Ecto neural progenitor cell (in vitro differentiated cells): ENCODE measurements at regions not wholly inside any gene's neighbourhood (a gene's known extent, or its start where the extent isn't known, plus 50 kb on each side); places are given as distances from the start of the nearest gene placed in this dataset.

ENCODE experiments used
- DNase-seq: peaks from one replicate; pipeline ENCODE4 v3.0.0-alpha.2; 2018; ENCODE audit warnings: low spot score

- no peak for DNase-seq
Measured at GRCh38 chr14:28482251-28483040, 284.1 kb upstream of the FOXG1 start.

DNA sequence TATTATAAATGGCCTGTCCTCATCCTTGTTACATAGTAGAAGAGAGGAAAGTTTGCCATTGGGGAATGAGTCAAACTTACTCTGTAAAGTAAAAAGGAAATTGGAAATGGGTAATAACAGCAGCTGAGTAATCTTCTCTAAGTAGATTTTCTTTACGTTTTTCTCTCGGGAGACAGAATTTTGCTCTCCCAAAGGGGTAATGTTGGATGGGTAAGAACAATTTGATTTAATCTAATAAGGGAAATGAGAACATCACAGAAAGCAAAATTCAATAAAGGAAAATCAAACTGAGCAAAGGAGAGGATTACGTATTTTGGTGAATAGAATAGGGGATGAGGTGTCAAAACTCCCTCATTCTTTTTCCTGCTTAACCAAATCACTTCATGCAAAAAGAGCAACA lies 283.1 kb upstream of the FOXG1 start:
- no peak for DNase-seq

DNA sequence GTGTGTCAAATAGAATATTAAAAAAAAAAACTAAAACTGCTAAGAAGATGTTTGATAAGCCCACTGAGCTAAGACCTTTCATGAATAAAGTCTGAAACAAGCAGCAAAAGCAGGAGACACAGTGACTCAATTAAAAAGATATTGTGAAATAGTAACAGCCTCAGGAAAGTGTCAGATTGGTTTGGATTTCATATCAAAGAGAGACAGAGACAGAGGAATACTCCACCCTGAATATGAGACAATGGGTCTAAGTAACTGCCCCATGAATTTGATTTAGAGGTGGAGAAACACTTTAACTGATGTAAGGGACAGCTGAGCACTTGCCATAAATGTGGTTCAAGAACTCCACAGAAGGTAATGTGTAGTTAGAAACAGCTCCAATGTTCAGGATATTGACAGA lies 277.9 kb upstream of the FOXG1 start:
- no peak for DNase-seq

DNA sequence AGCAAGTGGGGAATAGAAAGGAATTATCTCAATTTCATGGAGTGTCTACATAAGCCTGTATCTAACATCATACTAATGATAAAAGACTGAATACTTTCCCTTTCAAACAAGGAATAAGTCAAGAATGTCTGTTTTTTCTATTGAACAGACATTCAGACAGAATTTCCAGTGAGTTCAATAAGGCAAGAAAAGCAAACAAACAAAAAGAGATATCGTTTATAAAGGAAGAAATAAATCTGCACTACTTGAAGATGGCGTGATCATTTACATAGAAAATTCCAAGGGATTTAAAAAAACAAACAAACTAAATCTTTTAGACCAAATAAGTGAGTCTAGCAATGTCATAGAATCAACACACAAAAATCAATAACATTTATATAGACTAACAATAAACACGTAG lies 273.1 kb upstream of the FOXG1 start:
- no peak for DNase-seq

GRCh38 chr14:28494196-28494595 lies 272.4 kb upstream of the FOXG1 start:
- DNase-seq = no peak

DNA sequence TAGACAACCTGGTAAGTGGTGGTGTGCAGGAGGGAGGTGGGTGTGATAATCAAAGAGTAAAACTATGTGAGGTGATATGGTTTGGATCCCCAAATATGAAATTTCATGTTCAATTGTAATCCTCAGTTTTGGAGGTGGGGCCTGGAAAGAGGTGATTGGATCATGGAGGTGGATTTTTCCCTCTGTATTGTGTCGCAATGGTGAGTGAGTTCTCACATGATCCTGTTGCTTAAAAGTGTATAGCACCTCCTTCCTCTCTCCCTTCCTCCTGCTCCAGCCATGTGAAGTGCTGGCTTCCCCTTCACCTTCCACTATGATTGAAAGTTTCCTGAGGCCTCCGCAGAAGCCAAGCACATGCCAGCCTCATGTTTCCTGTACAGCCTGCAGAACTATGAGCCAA lies 270.2 kb upstream of the FOXG1 start:
- DNase-seq = no peak

DNA sequence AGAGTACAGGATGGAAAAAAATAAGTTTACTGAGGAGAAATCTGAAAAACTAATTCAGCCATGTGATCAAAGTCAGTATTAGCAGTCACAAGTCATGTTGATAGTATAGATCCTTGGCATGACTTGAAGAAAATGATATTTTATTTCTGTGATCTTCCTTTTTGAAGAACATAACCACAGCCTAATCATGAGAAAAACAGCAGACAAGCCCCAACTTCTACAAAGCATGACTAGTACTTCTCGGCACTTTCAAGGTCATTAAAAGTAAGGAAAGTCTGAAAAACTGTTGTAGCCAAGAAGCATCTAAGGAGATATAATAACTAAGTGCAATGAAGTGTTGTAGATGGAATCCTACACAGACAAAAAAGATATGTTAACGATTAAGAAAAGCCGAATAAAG lies 264.1 kb upstream of the FOXG1 start:
- no peak for DNase-seq

- DNase-seq = no peak
Measured at GRCh38 chr14:28515571-28515970, 251.0 kb upstream of the FOXG1 start.

DNA sequence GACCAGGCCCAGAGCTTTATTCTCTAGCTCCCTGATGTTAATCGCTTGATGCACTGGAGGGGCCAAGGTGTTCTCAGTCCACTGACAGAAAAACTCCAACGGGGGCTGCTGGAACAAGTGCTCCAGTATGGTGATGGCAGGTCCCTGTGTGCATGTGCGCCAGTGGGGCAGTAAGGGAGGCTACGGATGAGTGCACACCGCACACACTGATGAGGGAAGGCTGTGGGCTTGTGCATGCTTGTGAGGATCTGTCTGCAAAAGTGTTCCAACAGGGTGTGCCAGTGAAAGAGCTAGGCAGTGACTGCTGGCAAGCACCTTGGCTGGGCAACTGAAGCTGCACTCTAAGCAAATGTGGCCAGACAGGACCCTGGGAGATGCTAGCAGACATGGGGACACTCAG lies 229.7 kb upstream of the FOXG1 start:
- DNase-seq = no peak

DNA sequence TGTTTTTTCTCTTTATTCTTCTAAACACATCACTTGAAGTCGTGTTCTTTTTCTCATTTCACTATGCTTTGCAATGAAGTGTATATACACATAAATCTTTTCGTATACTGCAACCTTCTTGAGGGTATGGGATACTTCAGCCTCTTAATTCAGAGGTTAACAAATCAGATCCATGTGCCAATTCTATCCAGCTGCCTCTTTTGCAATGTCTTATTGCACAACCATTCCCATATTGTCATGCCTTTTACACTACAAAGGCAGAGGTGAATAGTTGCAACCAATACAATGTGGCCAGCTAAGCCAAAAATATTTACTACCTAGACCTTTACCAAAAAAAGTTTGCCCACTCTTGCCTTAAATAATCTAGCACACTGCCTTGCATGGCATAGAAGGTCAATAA lies 224.5 kb upstream of the FOXG1 start:
- DNase-seq = no peak

DNA sequence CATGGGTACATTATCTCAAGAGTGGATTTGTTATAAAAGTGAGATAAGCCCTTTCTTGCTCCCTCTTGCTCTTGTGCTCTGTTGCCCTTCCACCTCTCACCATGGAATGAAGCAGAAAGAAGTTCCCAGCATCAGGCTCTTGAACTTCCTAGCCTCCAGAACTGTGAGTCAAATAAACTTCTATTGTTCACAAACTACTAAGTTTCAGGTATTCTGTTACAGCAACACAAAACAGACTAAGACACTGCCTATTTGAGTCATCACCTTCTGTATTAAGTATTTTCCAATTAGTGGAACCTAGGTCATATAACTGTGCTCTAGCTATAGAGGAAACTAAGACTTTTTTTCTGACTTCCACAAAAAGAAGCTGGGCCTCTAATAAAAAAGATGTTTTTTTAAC lies 201.2 kb upstream of the FOXG1 start:
- DNase-seq = no peak

DNA sequence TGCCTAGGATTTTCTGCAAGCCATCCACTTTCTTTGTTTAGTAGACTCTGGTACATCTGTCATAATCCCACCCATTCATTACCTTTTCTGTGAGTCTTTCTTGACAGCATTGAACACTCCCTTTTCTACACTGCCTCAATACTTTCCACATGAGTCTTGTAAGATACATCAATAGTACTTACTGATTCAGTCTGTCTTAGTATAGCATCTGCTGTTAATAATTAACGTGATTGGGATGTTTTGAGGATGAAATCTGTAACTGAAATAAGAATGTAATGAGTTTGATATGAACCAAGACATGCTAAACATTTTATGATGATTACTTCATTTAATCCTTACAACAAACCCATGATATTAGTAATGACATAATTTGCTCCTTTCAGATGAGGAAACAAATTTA lies 196.2 kb upstream of the FOXG1 start:
- DNase-seq = no peak

DNA sequence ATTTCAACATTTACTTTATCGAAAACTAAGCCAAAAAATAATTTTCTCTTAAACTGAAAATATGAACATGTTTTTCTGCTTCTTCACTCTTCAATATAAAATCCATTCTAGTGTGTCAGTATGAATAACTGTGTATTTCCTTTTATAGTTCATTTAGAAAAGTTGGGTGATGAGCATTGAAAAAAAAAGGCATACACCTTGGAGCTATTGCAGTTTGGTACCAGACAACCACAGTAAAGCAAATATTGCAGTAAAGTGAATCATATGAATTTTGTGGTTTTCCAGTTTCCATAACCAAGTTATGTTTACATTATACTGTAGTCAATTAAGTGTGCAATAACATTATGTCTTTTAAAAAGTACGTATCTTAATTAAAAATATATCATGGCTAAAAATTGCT lies 195.0 kb upstream of the FOXG1 start:
- DNase-seq = no peak

GRCh38 chr14:28576523-28576922 lies 190.1 kb upstream of the FOXG1 start:
- DNase-seq = no peak

GRCh38 chr14:28577187-28577586 lies 189.4 kb upstream of the FOXG1 start:
- DNase-seq = no peak

DNA sequence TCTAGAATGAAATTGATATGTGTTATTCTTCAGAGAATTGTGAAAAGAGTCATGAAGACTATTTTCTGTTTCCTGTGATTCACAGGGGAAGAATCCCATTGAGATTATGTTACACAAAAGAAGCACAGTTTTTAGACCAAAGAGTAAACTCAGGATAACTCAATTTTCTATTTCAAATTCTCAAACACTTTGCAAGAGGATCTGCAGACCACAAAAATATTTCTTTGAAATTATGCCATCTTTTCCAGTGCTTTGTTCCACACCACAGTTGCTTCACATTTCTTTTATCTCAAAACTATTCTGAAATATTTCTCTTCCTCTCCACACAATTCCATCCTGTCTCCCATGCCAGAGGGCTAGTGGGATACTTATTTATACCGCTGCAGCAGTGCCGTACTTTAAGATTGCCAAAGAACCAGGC lies 188.9 kb upstream of the FOXG1 start:
- no peak for DNase-seq

GRCh38 chr14:28584951-28585350 lies 181.6 kb upstream of the FOXG1 start:
- DNase-seq = no peak

- no peak for DNase-seq
Measured at GRCh38 chr14:28589792-28590191, 176.8 kb upstream of the FOXG1 start.

DNA sequence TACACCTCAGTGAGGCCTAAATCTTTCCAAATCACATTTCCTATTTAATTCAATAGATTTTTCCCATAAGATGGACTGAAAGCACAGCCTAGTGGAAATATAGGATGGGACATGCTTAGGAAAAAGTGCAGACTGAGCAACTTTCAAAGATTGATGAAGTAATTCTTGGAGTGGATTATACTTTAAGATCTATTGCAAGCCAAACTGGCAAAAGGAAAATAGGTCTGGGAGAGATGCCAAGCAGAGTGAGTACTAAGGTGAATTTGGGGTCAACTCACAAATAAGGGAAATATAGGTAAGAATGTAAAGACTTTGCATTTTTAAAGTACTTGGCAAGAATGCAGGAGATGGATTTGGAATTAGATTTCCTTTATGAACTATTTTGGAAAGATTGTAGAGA lies 170.2 kb upstream of the FOXG1 start:
- DNase-seq = no peak

DNA sequence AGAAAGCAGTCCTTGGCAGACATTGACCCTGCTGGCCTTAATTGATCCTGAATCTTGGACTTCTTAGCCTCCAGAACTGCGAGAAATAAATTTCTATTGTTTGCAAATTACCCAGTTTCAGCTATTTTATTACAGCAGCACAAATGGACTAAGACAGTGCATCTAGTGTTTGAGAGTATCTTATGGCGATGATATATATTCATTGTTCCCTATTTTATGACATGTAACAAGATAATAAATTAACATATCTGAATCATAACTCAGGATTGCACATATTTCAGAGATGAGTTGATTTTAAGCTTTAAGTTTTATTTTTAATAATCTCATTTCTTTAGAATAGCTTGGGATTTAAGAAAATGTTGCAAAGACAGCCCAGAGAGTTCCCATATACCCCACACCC lies 167.4 kb upstream of the FOXG1 start:
- no peak for DNase-seq

GRCh38 chr14:28599605-28600004 lies 167.0 kb upstream of the FOXG1 start:
- no peak for DNase-seq

DNA sequence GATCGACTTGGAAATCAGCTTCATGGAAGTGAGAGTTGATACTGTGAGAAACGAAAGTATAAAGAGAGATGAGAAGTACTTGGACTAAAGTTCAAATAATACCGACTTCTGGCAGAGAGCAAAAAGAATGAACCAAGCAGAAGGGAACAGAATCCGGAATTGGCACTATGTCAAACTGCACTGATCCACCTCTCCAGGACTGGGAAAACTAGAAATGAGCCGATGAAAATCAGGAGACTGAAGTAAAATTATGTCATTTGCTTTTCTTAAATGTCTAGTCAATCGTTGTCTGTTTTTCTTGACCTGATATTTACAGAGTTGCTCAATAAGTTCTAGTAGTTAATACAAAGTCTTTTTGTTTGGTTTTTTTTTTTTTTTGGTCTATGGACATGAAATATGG lies 163.0 kb upstream of the FOXG1 start:
- no peak for DNase-seq

DNA sequence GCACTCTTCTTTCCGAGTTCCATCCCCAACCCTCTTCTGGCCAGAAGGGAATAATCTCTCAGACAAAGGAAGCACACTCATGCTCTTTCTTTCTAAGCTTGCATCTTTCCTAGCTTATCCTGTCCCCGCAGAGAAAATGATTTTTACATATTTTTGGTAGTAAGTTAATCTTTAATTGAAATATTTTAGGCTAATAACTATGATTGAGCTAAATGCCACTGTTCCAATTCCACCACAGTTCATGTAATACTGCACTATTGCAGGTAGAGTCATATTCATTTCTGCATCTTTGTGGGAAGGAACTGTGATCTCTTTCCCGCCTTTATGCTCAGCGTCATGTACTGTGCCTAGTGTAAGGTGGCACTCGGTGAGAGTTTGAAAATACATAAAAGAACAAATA lies 158.9 kb upstream of the FOXG1 start:
- DNase-seq = no peak

DNA sequence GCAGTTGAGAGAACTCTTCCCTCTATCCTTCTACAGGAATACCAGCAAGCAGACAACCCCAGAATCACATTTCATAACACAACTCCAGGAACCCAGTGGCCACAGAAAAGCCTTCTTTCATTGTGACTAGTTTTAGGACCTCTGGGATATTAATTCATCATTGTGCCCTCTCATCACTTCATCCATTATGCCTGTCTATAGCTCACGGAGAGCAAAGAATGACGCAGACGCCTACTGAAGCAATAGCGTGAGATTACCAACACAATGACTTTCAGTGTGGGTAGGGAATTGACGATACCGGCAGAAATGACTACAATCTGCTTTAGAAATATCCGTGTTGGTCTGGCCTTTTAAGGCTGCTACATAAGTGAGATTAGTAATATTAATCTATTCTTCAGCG lies 158.1 kb upstream of the FOXG1 start:
- no peak for DNase-seq
